HEK293 (cell line): ENCODE measurements at regions not wholly inside any gene's neighbourhood (a gene's known extent, or its start where the extent isn't known, plus 50 kb on each side); places are given as distances from the start of the nearest gene placed in this dataset.

Experiments
- CTCF ChIA-PET: fragments of 350-600 bp; formaldehyde crosslinking; extraction: SDS; loops from one replicate; lab custom pipeline; 2021; ENCODE audit warnings: antibody characterized with exemption; lab: Yijun Ruan, JAX
- POLR2A ChIA-PET: fragments of 300-600 bp; formaldehyde crosslinking; extraction: SDS; loops from one replicate; lab custom pipeline; 2020; ENCODE audit warnings: antibody characterized with exemption, inconsistent platforms; lab: Yijun Ruan, JAX
- H3K27ac ChIP-seq: fragments of 200-500 bp; sonication (Bioruptor generic); 2 replicates; pipeline ENCODE4 v1.5.1; 2014; ENCODE audit warnings: low read depth, low read length, control low read depth, inconsistent platforms; ENCODE audit errors: extremely low read depth
- H3K36me3 ChIP-seq, 2 experiments: fragments of 200-500 bp in 1 of 2; sonication (Bioruptor generic) in 1 of 2; 1 replicate in 1 of 2; 2 replicates in 1 of 2; pipeline ENCODE4 v1.5.1; 2014 to 2017; ENCODE audit warnings: inconsistent platforms in 2 of 2, low read length in 2 of 2; ENCODE audit not compliant: control insufficient read depth in 2 of 2, insufficient read depth in 1 of 2
- H3K4me1 ChIP-seq: fragments of 200-500 bp; sonication (Bioruptor generic); 2 replicates; pipeline ENCODE4 v1.5.1; 2014; ENCODE audit warnings: mild to moderate bottlenecking, low read length, inconsistent platforms; ENCODE audit not compliant: control insufficient read depth, insufficient read depth
- H3K4me3 ChIP-seq: 2 replicates; pipeline ENCODE4 v1.5.1; 2011; ENCODE audit warnings: low read depth, mild to moderate bottlenecking, control low read depth, low read length, moderate library complexity
- H3K9me3 ChIP-seq: fragments of 200-500 bp; sonication (Bioruptor generic); 2 replicates; pipeline ENCODE4 v1.5.1; 2014; ENCODE audit warnings: low read depth, low read length, inconsistent platforms; ENCODE audit not compliant: control insufficient read depth, insufficient read depth
- GLI2 ChIP-seq: fragments of 450-650 bp; formaldehyde crosslinking; IDR thresholded peaks from 2 replicates; pipeline ENCODE4; 2017; ENCODE audit warnings: missing biosample characterization, missing genetic modification characterization, low read depth, borderline replicate concordance
- HOXD13 ChIP-seq: sonication (generic); formaldehyde crosslinking; IDR thresholded peaks from 2 replicates; pipeline ENCODE4 v1.8.0; 2022; ENCODE audit warnings: missing genetic modification reagents, borderline replicate concordance
- IKZF3 ChIP-seq: fragments of 450-650 bp; IDR thresholded peaks from 2 replicates; pipeline ENCODE4 v1.5.0; 2018; ENCODE audit warnings: missing biosample characterization, mild to moderate bottlenecking, missing genetic modification characterization, moderate library complexity
- KLF16 ChIP-seq: fragments of 450-650 bp; formaldehyde crosslinking; IDR thresholded peaks from 2 replicates; pipeline ENCODE4 v1.5.1; 2017; ENCODE audit warnings: missing biosample characterization, missing genetic modification characterization
- MYNN ChIP-seq: fragments of 450-650 bp; formaldehyde crosslinking; IDR thresholded peaks from 2 replicates; pipeline ENCODE4 v1.5.1; 2016; ENCODE audit warnings: missing biosample characterization, missing genetic modification characterization, borderline replicate concordance
- MZF1 ChIP-seq: fragments of 450-650 bp; formaldehyde crosslinking; IDR thresholded peaks from 2 replicates; pipeline ENCODE4 v1.5.1; 2017; ENCODE audit warnings: missing biosample characterization, missing genetic modification characterization, borderline replicate concordance
- PRDM2 ChIP-seq: fragments of 450-650 bp; formaldehyde crosslinking; IDR thresholded peaks from 2 replicates; pipeline ENCODE4 v1.5.1; 2016; ENCODE audit warnings: missing biosample characterization, missing genetic modification characterization, borderline replicate concordance
- RBAK ChIP-seq: fragments of 450-650 bp; formaldehyde crosslinking; IDR thresholded peaks from 2 replicates; pipeline ENCODE4 v1.5.1; 2016; ENCODE audit warnings: missing biosample characterization, missing genetic modification characterization
- ZBTB21 ChIP-seq: fragments of 450-650 bp; formaldehyde crosslinking; IDR thresholded peaks from 2 replicates; pipeline ENCODE4 v1.5.1; 2017; ENCODE audit warnings: missing biosample characterization, missing genetic modification characterization
- ZBTB8A ChIP-seq: fragments of 450-650 bp; formaldehyde crosslinking; IDR thresholded peaks from 2 replicates; pipeline ENCODE4 v1.5.1; 2016; ENCODE audit warnings: missing biosample characterization, missing genetic modification characterization
- ZEB2 ChIP-seq: fragments of 450-650 bp; formaldehyde crosslinking; IDR thresholded peaks from 2 replicates; pipeline ENCODE4 v1.5.1; 2016; ENCODE audit warnings: missing biosample characterization, missing genetic modification characterization
- ZFHX2 ChIP-seq: fragments of 450-650 bp; formaldehyde crosslinking; conservative IDR thresholded peaks from 2 replicates; pipeline ENCODE4 v1.5.1; 2016; ENCODE audit warnings: missing biosample characterization, missing genetic modification characterization
- ZNF132 ChIP-seq: fragments of 450-650 bp; formaldehyde crosslinking; IDR thresholded peaks from 2 replicates; pipeline ENCODE4 v1.5.1; 2017; ENCODE audit warnings: missing biosample characterization, missing genetic modification characterization, borderline replicate concordance
- ZNF157 ChIP-seq: fragments of 450-650 bp; formaldehyde crosslinking; IDR thresholded peaks from 2 replicates; pipeline ENCODE4 v1.5.1; 2016; ENCODE audit warnings: missing biosample characterization, missing genetic modification characterization
- ZNF16 ChIP-seq: fragments of 450-650 bp; formaldehyde crosslinking; IDR thresholded peaks from 2 replicates; pipeline ENCODE4 v1.5.1; 2016; ENCODE audit warnings: low read depth, missing biosample characterization, missing genetic modification characterization
- ZNF169 ChIP-seq: fragments of 450-650 bp; formaldehyde crosslinking; IDR thresholded peaks from 2 replicates; pipeline ENCODE4 v1.5.1; 2016; ENCODE audit warnings: missing biosample characterization, missing genetic modification characterization
- ZNF24 ChIP-seq: fragments of 450-650 bp; formaldehyde crosslinking; IDR thresholded peaks from 2 replicates; pipeline ENCODE4 v1.5.1; 2016; ENCODE audit warnings: missing biosample characterization, missing genetic modification characterization
- ZNF292 ChIP-seq: fragments of 450-650 bp; formaldehyde crosslinking; IDR thresholded peaks from 2 replicates; pipeline ENCODE4 v1.5.1; 2016; ENCODE audit warnings: low read depth, missing biosample characterization, missing genetic modification characterization, borderline replicate concordance
- ZNF302 ChIP-seq: fragments of 450-650 bp; formaldehyde crosslinking; IDR thresholded peaks from 2 replicates; pipeline ENCODE4 v1.5.1; 2016; ENCODE audit warnings: missing biosample characterization, missing genetic modification characterization, low read depth
- ZNF433 ChIP-seq: fragments of 450-650 bp; formaldehyde crosslinking; IDR thresholded peaks from 2 replicates; pipeline ENCODE4 v1.5.1; 2016; ENCODE audit warnings: missing biosample characterization, missing genetic modification characterization, low read depth
- ZNF561 ChIP-seq: fragments of 450-650 bp; IDR thresholded peaks from 2 replicates; pipeline ENCODE4 v1.5.1; 2018; ENCODE audit warnings: missing biosample characterization, missing genetic modification characterization, borderline replicate concordance
- ZNF777 ChIP-seq: fragments of 450-650 bp; formaldehyde crosslinking; IDR thresholded peaks from 2 replicates; pipeline ENCODE4 v1.5.1; 2017; ENCODE audit warnings: missing biosample characterization, missing genetic modification characterization, borderline replicate concordance
- ZNF785 ChIP-seq: fragments of 450-650 bp; formaldehyde crosslinking; IDR thresholded peaks from 2 replicates; pipeline ENCODE4 v1.5.1; 2016; ENCODE audit warnings: missing biosample characterization, missing genetic modification characterization
- ZNF791 ChIP-seq: fragments of 450-650 bp; formaldehyde crosslinking; IDR thresholded peaks from 2 replicates; pipeline ENCODE4 v1.5.1; 2016; ENCODE audit warnings: missing biosample characterization, missing genetic modification characterization
- ZNF843 ChIP-seq: fragments of 450-650 bp; formaldehyde crosslinking; IDR thresholded peaks from 2 replicates; pipeline ENCODE4 v1.5.1; 2016; ENCODE audit warnings: missing biosample characterization, missing genetic modification characterization
- TF ChIP-seq, protein P1 (sequence below): fragments of 450-650 bp; formaldehyde crosslinking; IDR thresholded peaks from 2 replicates; pipeline ENCODE4 v1.5.1; 2017; ENCODE audit warnings: missing biosample characterization, missing genetic modification characterization

DNA sequence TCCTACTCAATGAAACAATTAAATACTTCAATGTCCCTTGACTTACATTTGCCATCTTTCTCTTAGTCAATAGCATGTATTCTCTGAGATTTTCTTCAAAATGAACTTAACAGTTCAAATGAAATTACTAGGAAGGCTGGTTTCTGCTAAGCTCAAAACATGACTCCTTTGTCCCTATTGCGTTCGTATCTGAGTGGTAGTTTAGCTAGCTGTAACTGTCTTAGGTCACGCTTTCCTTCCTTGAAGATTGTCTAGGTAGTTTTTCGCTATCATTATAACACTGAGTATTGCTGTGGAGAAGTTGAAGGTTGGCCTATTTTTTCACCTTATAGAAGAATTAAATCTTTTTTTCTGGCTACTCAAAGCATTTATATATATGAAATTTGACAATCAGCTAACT is 1535.2 kb downstream of the PLA2G4A start:
- CTCF ChIA-PET = no interaction called here
- TF ChIP-seq ZNF561 (no peak), KLF16 (tag by site-specific recombination) (no peak), ZNF843 (no peak), ZNF24 (tag by site-specific recombination) (no peak), HOXD13 (CRISPR knock-in tag) (no peak), IKZF3 (no peak), ZBTB8A (tag by site-specific recombination) (no peak), ZNF132 (tag by site-specific recombination) (no peak)
- TF ChIP-seq, protein P1, sequence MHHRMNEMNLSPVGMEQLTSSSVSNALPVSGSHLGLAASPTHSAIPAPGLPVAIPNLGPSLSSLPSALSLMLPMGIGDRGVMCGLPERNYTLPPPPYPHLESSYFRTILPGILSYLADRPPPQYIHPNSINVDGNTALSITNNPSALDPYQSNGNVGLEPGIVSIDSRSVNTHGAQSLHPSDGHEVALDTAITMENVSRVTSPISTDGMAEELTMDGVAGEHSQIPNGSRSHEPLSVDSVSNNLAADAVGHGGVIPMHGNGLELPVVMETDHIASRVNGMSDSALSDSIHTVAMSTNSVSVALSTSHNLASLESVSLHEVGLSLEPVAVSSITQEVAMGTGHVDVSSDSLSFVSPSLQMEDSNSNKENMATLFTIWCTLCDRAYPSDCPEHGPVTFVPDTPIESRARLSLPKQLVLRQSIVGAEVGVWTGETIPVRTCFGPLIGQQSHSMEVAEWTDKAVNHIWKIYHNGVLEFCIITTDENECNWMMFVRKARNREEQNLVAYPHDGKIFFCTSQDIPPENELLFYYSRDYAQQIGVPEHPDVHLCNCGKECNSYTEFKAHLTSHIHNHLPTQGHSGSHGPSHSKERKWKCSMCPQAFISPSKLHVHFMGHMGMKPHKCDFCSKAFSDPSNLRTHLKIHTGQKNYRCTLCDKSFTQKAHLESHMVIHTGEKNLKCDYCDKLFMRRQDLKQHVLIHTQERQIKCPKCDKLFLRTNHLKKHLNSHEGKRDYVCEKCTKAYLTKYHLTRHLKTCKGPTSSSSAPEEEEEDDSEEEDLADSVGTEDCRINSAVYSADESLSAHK (tag by site-specific recombination) = no peak

DNA sequence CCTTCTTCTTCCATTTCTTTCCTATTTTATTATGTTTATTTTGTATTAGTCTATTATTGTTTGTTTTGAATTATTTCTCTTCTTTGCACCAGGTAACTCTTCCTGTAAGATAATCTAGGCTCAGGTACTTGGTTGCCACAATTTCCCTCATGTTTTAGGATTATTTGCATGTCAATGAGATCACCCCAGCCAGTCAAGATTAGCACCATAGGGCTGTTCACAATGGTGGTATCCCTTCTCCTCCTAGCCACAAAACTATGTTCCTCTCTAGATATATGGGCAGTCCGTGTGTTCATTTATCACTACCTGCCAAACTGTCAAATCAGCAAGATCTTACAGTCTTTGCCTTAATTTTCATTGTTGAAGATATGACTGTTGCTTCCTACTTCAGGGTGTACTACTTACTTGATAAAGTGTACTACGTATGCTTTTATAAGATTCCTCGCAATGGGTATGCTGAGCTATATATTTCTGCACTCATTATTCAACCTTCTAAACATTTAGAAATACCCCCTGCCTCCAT is 1536.2 kb downstream of the PLA2G4A start:
- no peaks in the 10 kb centered on the region for H3K36me3 ChIP-seq
- TF ChIP-seq MZF1 (no peak), ZNF777 (tag by site-specific recombination) (no peak), MYNN (tag by site-specific recombination) (no peak), ZNF292 (tag by site-specific recombination) (no peak), PRDM2 (tag by site-specific recombination) (no peak), ZNF302 (no peak), ZNF16 (tag by site-specific recombination) (no peak), RBAK (no peak), ZNF169 (tag by site-specific recombination) (no peak), ZFHX2 (tag by site-specific recombination) (no peak), ZNF785 (tag by site-specific recombination) (no peak), ZEB2 (tag by site-specific recombination) (no peak), ZNF791 (tag by site-specific recombination) (no peak), KLF16 (tag by site-specific recombination) (no peak), ZBTB21 (tag by site-specific recombination) (no peak), ZNF433 (tag by site-specific recombination) (no peak), GLI2 (tag by site-specific recombination) (no peak), ZNF157 (tag by site-specific recombination) (no peak)
- no peaks in the 10 kb centered on the region for H3K4me1 ChIP-seq
- H3K9me3 ChIP-seq = no peaks in the 10 kb centered on the region
- POLR2A ChIA-PET = no interaction called here
- no peak overlapping the region for H3K27ac ChIP-seq
- CTCF ChIA-PET = no interaction called here
- H3K4me3 ChIP-seq = no peak overlapping the region

More for the DNA sequence above, 1535.2 kb downstream of the PLA2G4A start:
- H3K9me3 ChIP-seq = no peaks in the 10 kb centered on the region
- H3K36me3 ChIP-seq = no peaks in the 10 kb centered on the region
- POLR2A ChIA-PET = interaction anchor here (0.6 kb wide), 1 partner anchor 49 kb away, joined by 3 read pairs; no protein-coding TSS in a partner anchor
- no peaks in the 10 kb centered on the region for H3K4me1 ChIP-seq
- no peak overlapping the region for H3K27ac ChIP-seq
- no peak overlapping the region for H3K4me3 ChIP-seq
